GM12875 (cell line): ENCODE measurements at regions not wholly inside any gene's neighbourhood (a gene's known extent, or its start where the extent isn't known, plus 50 kb on each side); places are given as distances from the start of the nearest gene placed in this dataset.

Experiments used
- H3K4me3 ChIP-seq: one replicate; pipeline ENCODE4 v1.5.1; 2011; ENCODE audit warnings: low read depth, low read length, control low read depth
- TF ChIP-seq, protein P1 (sequence below): IDR thresholded peaks from 2 replicates; pipeline ENCODE4 v1.5.1; 2011; ENCODE audit warnings: low read depth, mild to moderate bottlenecking, control low read depth, inconsistent platforms, low read length, moderate library complexity, borderline replicate concordance; ENCODE audit not compliant: insufficient read depth

DNA sequence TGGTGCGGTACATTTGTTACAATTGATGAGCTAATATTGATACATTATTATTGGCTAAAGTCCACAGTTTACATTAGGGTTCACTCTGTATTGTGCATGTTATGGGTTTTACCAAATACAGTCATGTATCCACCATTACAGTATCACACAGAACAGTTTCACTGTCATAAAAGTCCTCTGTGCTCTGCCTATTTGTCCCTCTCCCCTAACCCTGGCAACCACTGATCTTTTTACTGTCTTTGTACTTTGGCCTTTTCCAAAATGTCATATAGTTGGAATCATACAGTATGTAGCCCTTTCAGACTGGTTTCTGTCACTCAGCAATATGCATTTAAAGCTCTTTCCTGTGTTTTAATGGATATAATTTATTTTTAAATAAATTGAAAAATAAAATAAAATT is 83.1 kb upstream of the SLC4A7 start:
- TF ChIP-seq, protein P1, sequence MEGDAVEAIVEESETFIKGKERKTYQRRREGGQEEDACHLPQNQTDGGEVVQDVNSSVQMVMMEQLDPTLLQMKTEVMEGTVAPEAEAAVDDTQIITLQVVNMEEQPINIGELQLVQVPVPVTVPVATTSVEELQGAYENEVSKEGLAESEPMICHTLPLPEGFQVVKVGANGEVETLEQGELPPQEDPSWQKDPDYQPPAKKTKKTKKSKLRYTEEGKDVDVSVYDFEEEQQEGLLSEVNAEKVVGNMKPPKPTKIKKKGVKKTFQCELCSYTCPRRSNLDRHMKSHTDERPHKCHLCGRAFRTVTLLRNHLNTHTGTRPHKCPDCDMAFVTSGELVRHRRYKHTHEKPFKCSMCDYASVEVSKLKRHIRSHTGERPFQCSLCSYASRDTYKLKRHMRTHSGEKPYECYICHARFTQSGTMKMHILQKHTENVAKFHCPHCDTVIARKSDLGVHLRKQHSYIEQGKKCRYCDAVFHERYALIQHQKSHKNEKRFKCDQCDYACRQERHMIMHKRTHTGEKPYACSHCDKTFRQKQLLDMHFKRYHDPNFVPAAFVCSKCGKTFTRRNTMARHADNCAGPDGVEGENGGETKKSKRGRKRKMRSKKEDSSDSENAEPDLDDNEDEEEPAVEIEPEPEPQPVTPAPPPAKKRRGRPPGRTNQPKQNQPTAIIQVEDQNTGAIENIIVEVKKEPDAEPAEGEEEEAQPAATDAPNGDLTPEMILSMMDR: no peak

DNA sequence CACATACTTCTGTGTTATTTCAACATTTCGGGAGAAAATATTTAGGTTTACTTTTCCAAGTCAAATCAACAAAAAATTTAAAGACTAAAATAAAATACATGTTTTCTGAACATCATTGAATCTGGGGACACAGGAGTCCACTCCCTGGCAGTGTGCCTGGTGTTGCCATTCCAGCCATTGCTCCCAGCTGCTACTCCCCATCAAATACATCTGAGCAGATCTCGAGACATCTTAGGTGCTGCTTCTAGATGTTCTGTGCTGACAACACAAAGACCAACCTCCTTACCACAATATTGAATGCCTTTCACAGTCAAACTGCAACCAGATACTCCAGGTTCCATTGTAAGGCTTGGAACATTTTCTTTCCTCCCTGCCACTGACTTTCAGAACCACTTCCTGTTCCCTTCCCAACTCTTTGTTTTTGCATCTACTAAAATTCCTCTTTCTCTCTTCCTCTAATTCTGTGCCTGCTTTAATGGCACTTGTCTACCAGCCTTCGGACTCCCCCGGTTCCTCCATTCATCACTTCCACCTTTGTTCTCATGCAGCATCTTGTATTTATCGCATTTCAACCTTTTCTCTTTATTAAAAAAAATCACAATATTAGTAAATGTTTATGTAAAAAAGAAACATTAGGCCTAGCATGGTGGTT is 81.1 kb upstream of the SLC4A7 start:
- TF ChIP-seq, protein P1: no peak
- no peak overlapping the region for H3K4me3 ChIP-seq

More for the DNA sequence above, 83.1 kb upstream of the SLC4A7 start:
- no peak overlapping the region for H3K4me3 ChIP-seq

DNA sequence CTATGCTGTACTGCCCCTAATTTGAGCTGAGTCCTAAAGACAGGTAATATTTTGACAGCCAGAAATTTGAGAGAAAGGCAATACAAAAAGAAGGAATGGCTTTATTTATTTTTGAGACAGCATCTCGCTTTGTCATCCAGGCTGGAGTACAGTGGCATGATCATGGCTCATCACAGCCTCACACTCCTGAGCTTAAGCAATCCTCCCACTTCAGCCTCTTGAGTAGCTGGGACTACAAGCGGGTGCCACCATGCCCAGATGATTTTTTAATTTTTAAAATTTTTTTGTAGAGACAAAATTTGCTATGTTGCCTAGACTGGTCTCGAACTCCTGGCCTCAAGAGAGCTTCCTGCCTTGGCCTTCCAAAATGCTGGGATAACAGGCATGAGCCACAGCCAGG is 77.4 kb upstream of the SLC4A7 start:
- TF ChIP-seq, protein P1: no peak
- no peak overlapping the region for H3K4me3 ChIP-seq

DNA sequence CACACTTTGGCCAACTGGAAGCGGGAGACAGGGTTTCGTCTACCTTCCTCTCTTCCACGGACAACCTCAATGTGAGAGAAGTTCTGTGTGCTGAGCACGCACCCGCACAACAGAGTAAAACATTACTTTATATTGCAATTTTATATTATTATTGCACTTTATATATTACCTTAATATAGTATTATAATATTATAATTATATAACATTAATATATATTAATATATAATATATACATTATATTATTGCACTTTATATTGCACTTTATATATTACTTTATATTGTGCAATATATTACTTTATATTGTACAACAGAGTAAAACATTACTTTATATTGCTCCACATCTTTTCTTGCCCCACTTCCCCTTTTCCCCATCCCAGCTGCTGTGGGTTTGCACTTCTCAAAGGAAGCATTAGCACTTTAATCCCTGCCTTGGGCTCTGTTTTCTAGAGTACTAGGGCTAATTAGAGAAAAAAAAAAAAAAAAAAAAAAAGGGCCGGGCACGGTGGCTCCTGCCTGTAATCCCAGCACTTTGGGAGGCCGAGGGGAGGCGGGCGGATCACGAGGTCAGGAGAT is 76.4 kb upstream of the SLC4A7 start:
- no peak overlapping the region for H3K4me3 ChIP-seq
- TF ChIP-seq, protein P1: no peak

DNA sequence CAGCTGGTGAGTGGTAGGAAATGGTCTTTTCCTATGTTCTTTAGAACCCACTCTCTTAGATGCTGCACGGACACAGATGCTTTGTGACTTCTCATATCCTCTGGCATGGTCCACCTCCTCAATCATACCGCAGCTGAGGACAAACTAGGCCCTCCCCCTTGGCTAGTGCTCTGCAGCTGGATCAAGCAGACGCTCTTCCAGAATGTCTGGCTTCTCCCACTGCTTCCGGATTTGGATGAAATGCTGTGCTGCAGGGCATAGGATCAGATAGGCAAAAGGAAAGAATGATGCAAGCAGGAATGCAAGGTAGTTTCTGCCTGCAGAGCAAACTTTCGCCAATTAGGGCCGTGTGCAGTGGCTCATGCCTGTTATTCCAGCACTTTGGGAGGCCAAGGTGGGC is 75.7 kb upstream of the SLC4A7 start:
- TF ChIP-seq, protein P1: no peak
- H3K4me3 ChIP-seq: no peak overlapping the region

DNA sequence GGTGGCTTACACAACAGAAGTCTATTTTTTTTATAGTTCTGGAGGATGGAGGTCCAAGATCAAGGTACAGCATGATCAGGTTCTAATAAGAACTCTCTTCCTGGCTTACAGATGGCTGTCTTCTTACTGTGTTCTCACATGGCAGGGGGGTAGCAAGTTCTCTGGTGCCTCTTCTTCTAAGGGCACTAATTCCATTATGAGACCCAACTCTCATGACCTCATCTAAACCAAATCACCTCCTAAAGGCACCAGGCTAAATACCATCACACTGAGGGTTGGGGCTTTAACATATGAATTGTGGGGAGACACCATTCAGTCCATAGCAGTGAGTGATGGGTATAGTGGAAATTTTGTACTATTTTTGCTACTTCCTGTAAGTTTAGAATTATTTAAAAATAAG is 75.2 kb upstream of the SLC4A7 start:
- no peak overlapping the region for H3K4me3 ChIP-seq
- TF ChIP-seq, protein P1: no peak

DNA sequence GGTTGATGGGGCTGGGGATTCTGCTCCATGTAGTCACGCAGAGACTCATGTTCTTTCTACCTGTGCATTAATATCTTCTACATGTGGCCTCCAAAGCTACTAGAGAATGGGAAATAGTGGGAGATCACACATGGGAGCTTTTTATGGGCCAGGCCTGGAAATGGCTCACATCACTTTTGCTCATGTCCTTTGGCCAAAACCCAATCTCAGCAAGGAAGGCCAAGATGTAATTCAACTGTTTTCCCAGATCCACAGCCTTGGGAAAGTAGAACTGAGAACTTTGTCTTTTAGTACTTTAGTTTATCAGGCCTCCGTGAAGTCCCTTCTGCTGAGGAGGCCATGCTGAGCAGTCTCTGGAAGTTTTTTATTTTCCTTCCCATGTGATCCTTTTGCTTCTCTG is 73.2 kb upstream of the SLC4A7 start:
- no peak overlapping the region for H3K4me3 ChIP-seq
- TF ChIP-seq, protein P1: no peak
